ENCODE measurements at regions not wholly inside any gene's neighbourhood (a gene's known extent, or its start where the extent isn't known, plus 50 kb on each side); places are given as distances from the start of the nearest gene placed in this dataset.
"Not testable (repeated sequence)": the region's sequence is repeated elsewhere in the genome, so short reads cannot be mapped to it uniquely, and the experiment has no call there.

DNA sequence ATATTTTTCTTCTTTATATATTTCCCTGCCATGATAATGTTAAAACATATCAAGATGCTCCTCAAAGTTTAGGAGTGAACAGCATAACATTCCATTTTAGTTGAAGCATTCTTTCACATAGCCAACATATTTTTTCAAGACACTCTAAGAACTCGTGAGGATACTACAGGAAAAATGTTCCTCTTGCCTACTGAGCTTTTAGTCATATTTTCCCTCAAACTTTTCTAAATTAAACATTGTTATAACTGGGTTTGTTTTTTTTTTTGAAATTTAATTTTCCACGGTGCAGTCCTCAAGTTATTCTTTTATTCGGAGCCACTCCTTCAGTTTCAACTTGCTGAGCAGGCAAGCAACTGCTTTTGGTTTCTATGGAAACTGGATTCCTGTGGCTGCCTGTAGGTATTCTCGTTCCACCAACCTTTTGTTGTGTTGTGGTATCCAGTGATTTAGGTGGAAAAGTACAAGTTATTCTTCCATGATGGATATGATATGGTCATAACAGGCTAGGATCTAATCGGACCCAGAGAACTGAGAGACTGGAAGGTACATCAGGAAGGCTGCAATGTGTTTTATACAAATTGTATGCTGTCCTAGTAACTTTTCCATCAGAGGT, 248.0 kb downstream of the TRIML1 start:
- TF ChIP-seq, protein P1, sequence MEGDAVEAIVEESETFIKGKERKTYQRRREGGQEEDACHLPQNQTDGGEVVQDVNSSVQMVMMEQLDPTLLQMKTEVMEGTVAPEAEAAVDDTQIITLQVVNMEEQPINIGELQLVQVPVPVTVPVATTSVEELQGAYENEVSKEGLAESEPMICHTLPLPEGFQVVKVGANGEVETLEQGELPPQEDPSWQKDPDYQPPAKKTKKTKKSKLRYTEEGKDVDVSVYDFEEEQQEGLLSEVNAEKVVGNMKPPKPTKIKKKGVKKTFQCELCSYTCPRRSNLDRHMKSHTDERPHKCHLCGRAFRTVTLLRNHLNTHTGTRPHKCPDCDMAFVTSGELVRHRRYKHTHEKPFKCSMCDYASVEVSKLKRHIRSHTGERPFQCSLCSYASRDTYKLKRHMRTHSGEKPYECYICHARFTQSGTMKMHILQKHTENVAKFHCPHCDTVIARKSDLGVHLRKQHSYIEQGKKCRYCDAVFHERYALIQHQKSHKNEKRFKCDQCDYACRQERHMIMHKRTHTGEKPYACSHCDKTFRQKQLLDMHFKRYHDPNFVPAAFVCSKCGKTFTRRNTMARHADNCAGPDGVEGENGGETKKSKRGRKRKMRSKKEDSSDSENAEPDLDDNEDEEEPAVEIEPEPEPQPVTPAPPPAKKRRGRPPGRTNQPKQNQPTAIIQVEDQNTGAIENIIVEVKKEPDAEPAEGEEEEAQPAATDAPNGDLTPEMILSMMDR (IDR thresholded peaks at IDR 0.05; ENCODE audit: borderline replicate concordance, insufficient read depth, low read depth, low read length), result no peak
- no peak overlapping the region for H3K4me3 ChIP-seq (ENCODE audit: low read depth, low read length)

DNA sequence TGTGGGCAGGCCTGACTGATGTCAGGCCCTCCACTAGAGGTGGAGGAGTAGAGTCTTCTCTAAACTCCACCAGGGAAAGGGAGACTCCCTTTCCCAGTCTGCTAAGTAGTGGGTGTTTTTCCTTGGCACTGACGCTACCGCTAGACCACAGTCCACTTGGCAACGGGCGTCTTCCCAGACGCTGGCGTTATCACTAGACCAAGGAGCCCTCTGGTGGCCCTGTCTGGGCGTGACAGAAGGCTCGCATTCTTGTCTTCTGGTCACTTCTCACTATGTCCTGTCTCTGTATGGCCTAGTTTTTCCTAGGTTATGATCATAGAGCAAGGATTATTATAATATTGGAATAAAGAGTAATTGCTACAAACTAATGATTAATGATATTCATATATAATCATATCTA, 252.1 kb downstream of the TRIML1 start:
- H3K4me3 ChIP-seq (ENCODE audit: low read depth, low read length), result not testable (repeated sequence)

DNA sequence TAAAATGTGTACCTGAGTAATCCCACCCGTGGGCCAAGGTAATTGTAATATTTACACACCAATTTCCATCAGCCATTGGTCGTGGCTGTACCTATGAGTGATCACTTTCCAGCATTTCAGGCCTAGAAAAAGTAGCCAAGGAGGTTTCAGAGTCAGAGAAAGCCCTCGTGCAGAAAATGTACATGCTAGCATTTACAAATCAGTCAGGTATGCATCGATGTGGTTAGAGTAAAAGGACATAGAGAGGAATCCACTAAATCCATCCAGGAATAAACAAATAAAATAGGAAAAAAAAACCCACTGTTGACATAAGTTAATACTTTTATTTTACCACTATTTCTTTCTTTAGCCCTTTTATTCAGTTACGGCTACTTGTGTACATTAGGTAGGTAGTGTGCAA, 256.8 kb downstream of the TRIML1 start:
- TF ChIP-seq, protein P1 (IDR thresholded peaks at IDR 0.05; ENCODE audit: borderline replicate concordance, insufficient read depth, low read depth, low read length), result no peak

DNA sequence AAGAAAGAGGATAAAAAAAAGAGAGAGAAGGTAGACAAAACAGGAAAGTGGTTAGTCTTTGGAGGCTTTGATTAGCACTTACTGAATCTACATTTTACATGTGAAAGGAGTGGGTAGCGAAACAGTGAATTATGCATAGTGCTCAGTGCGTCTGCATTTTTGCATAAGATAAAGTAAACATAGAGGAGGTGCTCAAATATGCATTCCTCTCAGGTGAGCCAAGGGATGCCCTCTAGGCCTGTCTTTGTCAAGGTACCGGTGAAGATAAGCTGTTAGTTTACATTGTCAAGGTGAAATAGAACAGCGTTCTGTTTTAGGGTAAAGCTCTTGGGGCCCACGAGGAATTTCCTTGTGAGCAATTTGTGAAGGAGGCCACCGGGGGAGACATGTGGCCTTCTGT, 260.6 kb downstream of the TRIML1 start:
- H3K4me3 ChIP-seq (ENCODE audit: low read depth, low read length), result no peak overlapping the region
- TF ChIP-seq, protein P1 (IDR thresholded peaks at IDR 0.05; ENCODE audit: borderline replicate concordance, insufficient read depth, low read depth, low read length), result no peak

More for the DNA sequence above, 256.8 kb downstream of the TRIML1 start:
- no peak overlapping the region for H3K4me3 ChIP-seq (ENCODE audit: low read depth, low read length)

DNA sequence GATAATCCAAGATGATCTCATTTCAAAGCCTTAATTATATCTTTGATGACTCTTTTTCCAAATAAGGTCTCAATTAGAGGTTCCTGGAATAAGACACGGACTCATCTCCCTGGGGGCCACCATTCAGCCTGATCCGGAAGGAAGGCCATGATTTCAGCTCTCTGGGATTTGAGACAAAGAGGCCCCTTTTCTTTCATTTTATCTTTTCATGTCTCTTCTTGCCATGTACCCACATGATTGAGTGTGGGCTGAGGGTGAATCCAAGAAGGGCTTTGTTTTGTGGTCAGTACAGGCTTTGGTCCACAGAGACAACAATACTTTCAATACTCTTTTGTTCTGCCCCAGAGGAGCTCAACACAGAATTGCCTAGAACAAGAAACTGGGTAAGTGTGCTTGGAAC, 261.2 kb downstream of the TRIML1 start:
- TF ChIP-seq, protein P1 (IDR thresholded peaks at IDR 0.05; ENCODE audit: borderline replicate concordance, insufficient read depth, low read depth, low read length), result no peak
- H3K4me3 ChIP-seq (ENCODE audit: low read depth, low read length), result no peak overlapping the region

DNA sequence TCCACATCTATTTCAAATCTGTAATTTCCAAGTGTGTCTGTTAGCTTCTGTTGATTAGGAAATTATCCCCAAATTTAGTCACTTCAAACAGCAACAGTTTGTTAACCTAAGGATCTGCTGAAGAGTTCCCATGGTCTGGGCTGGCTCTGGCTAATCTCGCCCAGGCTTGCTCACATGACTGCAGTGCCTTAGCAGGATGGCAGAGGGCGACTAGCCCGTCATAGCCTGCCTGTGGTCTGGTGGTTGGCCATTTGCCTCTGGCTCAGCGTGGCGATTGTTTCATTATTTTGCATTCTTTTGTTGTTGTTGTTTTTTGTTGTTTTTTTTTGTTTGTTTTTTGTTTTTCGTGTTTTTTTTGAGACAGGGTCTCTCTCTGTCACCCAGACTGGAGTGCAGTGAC, 264.0 kb downstream of the TRIML1 start:
- H3K4me3 ChIP-seq (ENCODE audit: low read depth, low read length), result no peak overlapping the region
- TF ChIP-seq, protein P1 (IDR thresholded peaks at IDR 0.05; ENCODE audit: borderline replicate concordance, insufficient read depth, low read depth, low read length), result no peak

DNA sequence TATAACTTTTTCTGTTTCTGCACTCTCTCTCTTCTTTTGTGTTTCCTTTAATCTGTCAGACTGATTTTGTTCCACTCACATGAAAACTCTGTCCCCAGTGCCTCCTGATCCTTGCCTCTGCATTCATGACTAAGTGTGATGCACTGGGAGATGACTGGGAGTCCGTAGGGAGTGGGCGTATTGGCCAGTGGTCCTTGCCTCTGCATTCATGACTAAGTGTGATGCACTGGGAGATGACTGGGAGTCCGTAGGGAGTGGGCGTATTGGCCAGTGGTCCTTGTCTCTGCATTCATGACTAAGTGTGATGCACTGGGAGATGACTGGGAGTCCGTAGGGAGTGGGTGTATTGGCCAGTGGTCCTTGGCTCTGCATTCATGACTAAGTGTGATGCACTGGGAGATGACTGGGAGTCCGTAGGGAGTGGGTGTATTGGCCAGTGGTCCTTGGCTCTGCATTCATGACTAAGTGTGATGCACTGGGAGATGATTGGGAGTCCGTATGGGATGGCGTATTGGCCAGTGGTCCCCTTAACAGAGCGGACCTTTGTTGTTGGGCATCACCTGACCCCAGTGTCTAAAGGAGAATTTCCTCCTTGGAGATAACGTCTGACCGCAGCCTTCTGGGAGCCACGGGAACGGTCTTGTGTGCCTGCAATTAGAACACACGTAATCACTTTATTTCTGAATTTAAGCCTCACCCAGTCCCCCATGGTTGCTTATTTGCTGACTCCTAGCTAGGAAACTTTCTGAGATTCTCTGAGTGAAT, 266.0 kb downstream of the TRIML1 start:
- H3K4me3 ChIP-seq (ENCODE audit: low read depth, low read length), result not testable (repeated sequence)

DNA sequence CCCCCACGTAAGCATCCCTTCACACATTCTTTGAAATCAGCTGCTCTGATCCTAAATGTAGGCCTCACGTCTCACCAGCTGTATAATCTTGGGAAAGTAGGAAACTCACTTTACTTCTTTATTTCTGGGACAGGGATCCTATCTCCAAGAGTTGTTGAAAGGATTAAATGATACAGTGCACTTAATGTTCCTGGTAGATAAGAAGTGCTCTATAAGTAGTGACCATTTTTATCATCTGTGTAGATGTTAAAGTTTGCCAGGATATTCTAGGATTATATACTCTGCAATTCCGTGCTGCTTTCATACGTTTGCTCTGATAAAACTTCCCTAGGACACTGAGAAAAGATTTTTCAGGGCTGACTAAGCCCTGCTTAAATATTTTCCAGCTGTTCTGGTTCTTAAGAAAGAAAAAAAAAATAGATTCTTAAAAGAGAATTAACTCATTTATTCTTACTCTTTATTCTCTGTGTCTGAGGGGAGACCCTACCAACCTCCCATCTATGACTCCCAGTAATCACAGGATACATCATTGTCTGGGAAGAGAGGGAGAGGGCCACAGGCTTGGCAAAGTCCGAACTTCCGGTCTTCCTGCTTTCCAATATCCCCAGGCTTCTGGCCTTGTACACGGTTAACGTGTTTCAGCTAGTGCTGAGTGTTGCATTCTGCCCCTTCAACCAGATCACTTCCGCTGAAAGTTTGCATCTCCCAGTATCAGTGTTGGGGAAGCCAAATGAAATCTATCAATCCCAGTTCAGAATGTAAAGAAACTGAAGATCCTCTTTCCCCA, 269.2 kb downstream of the TRIML1 start:
- H3K4me3 ChIP-seq (ENCODE audit: low read depth, low read length), result no peak overlapping the region
- TF ChIP-seq, protein P1 (IDR thresholded peaks at IDR 0.05; ENCODE audit: borderline replicate concordance, insufficient read depth, low read depth, low read length), result no peak

Data from GM12875 (cell line).